AG09309 (cell line): ENCODE measurements at regions not wholly inside any gene's neighbourhood (a gene's known extent, or its start where the extent isn't known, plus 50 kb on each side); places are given as distances from the start of the nearest gene placed in this dataset.
"Not testable (repeated sequence)": the region's sequence is repeated elsewhere in the genome, so short reads cannot be mapped to it uniquely, and the experiment has no call there.

ENCODE experiments used
- DNase-seq: peaks from one replicate; pipeline ENCODE4 v3.0.0-alpha.2; 2010; ENCODE audit warnings: low read depth
- H3K4me3 ChIP-seq: 2 replicates; pipeline ENCODE4 v1.5.1; 2011; ENCODE audit warnings: mild to moderate bottlenecking, low read depth, low read length, moderate library complexity; ENCODE audit not compliant: control insufficient read depth
- CTCF ChIP-seq: IDR thresholded peaks from 2 replicates; pipeline ENCODE4 v1.5.1; 2011; ENCODE audit warnings: mild to moderate bottlenecking, low read depth, low read length, inconsistent platforms; ENCODE audit not compliant: insufficient read depth, control insufficient read depth; ENCODE audit errors: missing control alignments

DNA sequence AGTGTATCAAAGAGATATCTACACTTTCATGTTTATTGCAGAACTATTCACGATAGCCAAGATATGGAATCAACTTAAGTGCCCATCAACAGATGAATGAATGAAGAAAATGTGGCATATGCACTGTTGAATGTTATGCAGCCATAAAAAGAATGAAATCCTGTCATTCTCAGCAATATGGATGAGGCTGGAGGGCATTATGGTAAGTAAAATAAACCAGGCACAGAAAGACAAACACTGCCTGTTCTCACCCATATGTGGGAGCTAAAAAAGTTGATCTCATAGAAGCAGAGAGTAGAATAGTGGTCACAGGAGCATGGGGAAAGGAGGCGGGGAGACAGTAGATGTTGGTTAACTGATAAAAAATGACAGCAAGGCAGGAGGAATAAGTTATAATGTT is 561.8 kb downstream of the TOX3 start:
- TF ChIP-seq CTCF, result no peak
- no peak for DNase-seq
- H3K4me3 ChIP-seq, result no peak overlapping the region

GRCh38 chr16:51984395-51984794 is 562.5 kb downstream of the TOX3 start:
- no peak overlapping the region for H3K4me3 ChIP-seq
- no peak for TF ChIP-seq CTCF
- no peak for DNase-seq

- H3K4me3 ChIP-seq, result no peak overlapping the region
- peak; percentile 42 for DNase-seq
- TF ChIP-seq CTCF, result peak; percentile 70
Measured at GRCh38 chr16:51982715-51983680, 563.9 kb downstream of the TOX3 start.

GRCh38 chr16:51981725-51982124 is 565.2 kb downstream of the TOX3 start:
- TF ChIP-seq CTCF, result no peak
- no peak for DNase-seq
- no peak overlapping the region for H3K4me3 ChIP-seq

GRCh38 chr16:51977506-51977905 is 569.4 kb downstream of the TOX3 start:
- not testable (repeated sequence) for H3K4me3 ChIP-seq, DNase-seq

DNA sequence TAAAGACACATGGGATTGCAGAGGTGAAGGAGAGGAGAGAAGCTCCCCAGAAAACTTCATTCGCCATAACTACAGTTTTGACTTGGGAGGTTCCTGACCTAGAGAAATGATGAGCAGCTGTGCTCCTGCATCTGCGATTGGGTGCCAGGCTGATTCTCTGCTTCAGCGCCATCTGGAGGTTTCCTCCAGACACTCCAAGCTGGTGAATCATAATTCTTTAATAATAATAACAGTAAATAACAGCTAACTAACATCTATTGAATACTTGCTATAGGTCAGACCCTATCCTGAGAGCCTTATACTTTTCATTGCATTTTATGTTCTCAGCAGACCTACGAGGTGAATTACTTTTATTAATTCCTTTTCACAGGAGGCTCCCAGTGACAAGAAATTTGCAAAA is 575.8 kb downstream of the TOX3 start:
- TF ChIP-seq CTCF, result peak; percentile 44
- no peak for DNase-seq
- no peak overlapping the region for H3K4me3 ChIP-seq

GRCh38 chr16:51968749-51969148 is 578.2 kb downstream of the TOX3 start:
- H3K4me3 ChIP-seq, result no peak overlapping the region
- no peak for DNase-seq

More at GRCh38 chr16:51968749-51969148, 578.2 kb downstream of the TOX3 start:
- TF ChIP-seq CTCF, result no peak
